CD4-positive, alpha-beta T cell (primary cell): ENCODE measurements at regions not wholly inside any gene's neighbourhood (a gene's known extent, or its start where the extent isn't known, plus 50 kb on each side); places are given as distances from the start of the nearest gene placed in this dataset.
A peak's percentile ranks its signal among the peaks of the same experiment; 100 is the strongest.

ENCODE experiments used
- ATAC-seq: fragments of 200-7000 bp; cut with Tn5 transposase; one replicate; pipeline ENCODE4 v1.10.0; 2022; ENCODE audit warnings: mild to moderate bottlenecking; ENCODE audit not compliant: poor library complexity
- CTCF ChIA-PET: fragments of 350-600 bp; sonication (Branson Sonifier 250); formaldehyde crosslinking; loops from one replicate; lab custom pipeline; 2021; ENCODE audit warnings: antibody characterized with exemption, inconsistent platforms; lab: Charles Lee
- POLR2A ChIA-PET: fragments of 350-600 bp; sonication (Branson Sonifier 250); formaldehyde crosslinking; loops from one replicate; lab custom pipeline; 2021; ENCODE audit warnings: antibody characterized with exemption, inconsistent platforms; lab: Charles Lee
- DNase-seq, 14 experiments: peaks; one replicate each; pipeline ENCODE4 v3.0.0-alpha.2; 2013 to 2020; ENCODE audit warnings: mixed read lengths in 2 of 14
- H3K27ac ChIP-seq, 2 donors: one replicate each; pipeline versions ENCODE4 v1.5.1 to v1.7.0; 2013; ENCODE audit warnings: low read length in 2 of 2, low read depth in 1 of 2, mild to moderate bottlenecking in 1 of 2
- H3K27me3 ChIP-seq, 2 experiments: 1 replicate in 1 of 2; 2 replicates in 1 of 2; pipeline versions ENCODE4 v1.6.1 to v1.7.0; 2013; ENCODE audit warnings: low read length in 2 of 2, control low read depth in 1 of 2, mild to moderate bottlenecking in 1 of 2, moderate library complexity in 1 of 2; ENCODE audit not compliant: insufficient read depth in 2 of 2, control insufficient read depth in 1 of 2
- H3K36me3 ChIP-seq: one replicate; pipeline ENCODE4 v1.6.1; 2013; ENCODE audit warnings: low read length, control low read depth; ENCODE audit not compliant: insufficient read depth
- H3K4me1 ChIP-seq: one replicate; pipeline ENCODE4 v1.6.1; 2013; ENCODE audit warnings: low read length, control low read depth; ENCODE audit not compliant: insufficient read depth
- H3K4me3 ChIP-seq: one replicate; pipeline ENCODE4 v1.5.1; 2013; ENCODE audit warnings: mild to moderate bottlenecking, low read length, moderate library complexity
- H3K9me3 ChIP-seq, 2 experiments: 1 replicate in 1 of 2; 2 replicates in 1 of 2; pipeline versions ENCODE4 v1.6.1 to v1.7.0; 2013; ENCODE audit warnings: low read length in 2 of 2, mild to moderate bottlenecking in 2 of 2, control low read depth in 1 of 2, moderate library complexity in 1 of 2; ENCODE audit not compliant: control insufficient read depth in 1 of 2, insufficient read depth in 1 of 2
- H3K27ac Mint-ChIP-seq: one replicate; pipeline ENCODE4 v1.8.0; 2020; ENCODE audit warnings: mixed read lengths
- H3K27me3 Mint-ChIP-seq: one replicate; pipeline ENCODE4 v1.8.0; 2021; ENCODE audit warnings: mixed read lengths
- H3K36me3 Mint-ChIP-seq: one replicate; pipeline ENCODE4 v1.8.0; 2021; ENCODE audit warnings: low read depth, mixed read lengths
- H3K4me1 Mint-ChIP-seq: one replicate; pipeline ENCODE4 v1.8.0; 2021; ENCODE audit warnings: low read depth, mixed read lengths
- H3K4me3 Mint-ChIP-seq: one replicate; pipeline ENCODE4 v1.8.0; 2020; ENCODE audit warnings: mild to moderate bottlenecking, mixed read lengths
- H3K9me3 Mint-ChIP-seq: one replicate; pipeline ENCODE4 v1.8.0; 2020; ENCODE audit warnings: mixed read lengths
- CTCF ChIP-seq: fragments of 200-600 bp; IDR thresholded peaks from one replicate; pipeline ENCODE4 v1.8.0; 2022; ENCODE audit warnings: antibody characterized with exemption, mild to moderate bottlenecking
- intact Hi-C, 2 experiments: fragments of 100-400 bp; cut with DNase I in 1 of 2; cut with micrococcal nuclease in 1 of 2; formaldehyde crosslinking; loops; one replicate each; pipeline versions ENCODE4 v1.15.1 to v1.9.0; 2023 to 2025; cut with DNase I, micrococcal nuclease

GRCh38 chr13:60329221-60329923, 67.6 kb upstream of the TDRD3 start:
- H3K36me3 Mint-ChIP-seq, result no peaks in the 10 kb centered on the region
- ATAC-seq, result no peak
- Histone ChIP-seq H3K4me3 (no peak overlapping the region), H3K27me3 (no peaks in the 10 kb centered on the region), H3K9me3 (no peaks in the 10 kb centered on the region), H3K27ac (no peak overlapping the region), H3K4me1 (no peaks in the 10 kb centered on the region), H3K36me3 (no peaks in the 10 kb centered on the region)
- peak in 4 of 14 experiments; percentile 1 to 15 (median 8) for DNase-seq
- intact Hi-C loops, result no loop called here
- CTCF ChIA-PET, result interaction anchor here (1.2 kb wide), 1 partner anchor 25 kb away, joined by 3 read pairs; no protein-coding TSS in a partner anchor
- POLR2A ChIA-PET, result no interaction called here
- no peaks in the 10 kb centered on the region for H3K4me1 Mint-ChIP-seq
- TF ChIP-seq CTCF, result no peak
- H3K4me3 Mint-ChIP-seq, result no peak overlapping the region
- no peaks in the 10 kb centered on the region for H3K27me3 Mint-ChIP-seq
- H3K27ac Mint-ChIP-seq, result no peak overlapping the region
- H3K9me3 Mint-ChIP-seq, result no peaks in the 10 kb centered on the region

- Histone ChIP-seq H3K36me3 (no peaks in the 10 kb centered on the region), H3K27ac (no peak overlapping the region), H3K4me3 (no peak overlapping the region), H3K4me1 (no peaks in the 10 kb centered on the region), H3K27me3 (no peaks in the 10 kb centered on the region), H3K9me3 (no peaks in the 10 kb centered on the region)
- no peak for TF ChIP-seq CTCF
- intact Hi-C loops, result loop anchor here in 1 of 2 experiments (10.0 kb wide), 2 partner anchors 647 to 937 kb away; no protein-coding TSS in a partner anchor
- ATAC-seq, result no peak
- Mint-ChIP-seq H3K27ac (no peak overlapping the region), H3K27me3 (peaks cover 6% of the 10 kb centered on the region), H3K36me3 (no peaks in the 10 kb centered on the region), H3K4me3 (no peak overlapping the region), H3K4me1 (no peaks in the 10 kb centered on the region), H3K9me3 (no peaks in the 10 kb centered on the region)
- CTCF ChIA-PET, result no interaction called here
- POLR2A ChIA-PET, result no interaction called here
- DNase-seq, result no peak
Measured at GRCh38 chr13:60331249-60332012, 65.6 kb upstream of the TDRD3 start.

- Histone ChIP-seq H3K36me3 (no peaks in the 10 kb centered on the region), H3K27ac (no peak overlapping the region), H3K9me3 (no peaks in the 10 kb centered on the region), H3K27me3 (no peaks in the 10 kb centered on the region), H3K4me1 (no peaks in the 10 kb centered on the region), H3K4me3 (no peak overlapping the region)
- peaks cover 6% of the 10 kb centered on the region for H3K27me3 Mint-ChIP-seq
- intact Hi-C loops, result loop anchor here in 1 of 2 experiments (10.0 kb wide), 2 partner anchors 648 to 938 kb away; no protein-coding TSS in a partner anchor
- no peak overlapping the region for H3K27ac Mint-ChIP-seq
- ChIA-PET CTCF (no interaction called here), POLR2A (no interaction called here)
- H3K4me1 Mint-ChIP-seq, result no peaks in the 10 kb centered on the region
- H3K4me3 Mint-ChIP-seq, result no peak overlapping the region
- ATAC-seq (no peak), DNase-seq (no peak)
- TF ChIP-seq CTCF, result no peak
- H3K36me3 Mint-ChIP-seq, result no peaks in the 10 kb centered on the region
- no peaks in the 10 kb centered on the region for H3K9me3 Mint-ChIP-seq
Measured at GRCh38 chr13:60332682-60333081, 64.3 kb upstream of the TDRD3 start.
